Activated CD8-positive, alpha-beta T cell treated with anti-CD3 and anti-CD28 coated beads for 36 hours (primary cell): ENCODE measurements at regions not wholly inside any gene's neighbourhood (a gene's known extent, or its start where the extent isn't known, plus 50 kb on each side); places are given as distances from the start of the nearest gene placed in this dataset.

Source experiments
- ATAC-seq: fragments of 200-7000 bp; cut with Tn5 transposase; one replicate; pipeline ENCODE4 v1.10.0; 2021; ENCODE audit warnings: mild to moderate bottlenecking, moderate library complexity
- CTCF ChIA-PET: fragments of 350-600 bp; sonication (Branson Sonifier 250); formaldehyde crosslinking; loops from one replicate; lab custom pipeline; 2021; ENCODE audit warnings: antibody characterized with exemption; lab: Charles Lee
- POLR2A ChIA-PET: fragments of 350-600 bp; sonication (Branson Sonifier 250); formaldehyde crosslinking; loops from one replicate; lab custom pipeline; 2021; ENCODE audit warnings: antibody characterized with exemption; lab: Charles Lee
- DNase-seq: peaks from one replicate; pipeline ENCODE4 v3.0.0-alpha.2; 2020
- H3K27ac Mint-ChIP-seq: one replicate; pipeline ENCODE4 v1.8.0; 2021; ENCODE audit warnings: mild to moderate bottlenecking, mixed read lengths
- H3K27me3 Mint-ChIP-seq: one replicate; pipeline ENCODE4 v1.8.0; 2021; ENCODE audit warnings: mixed read lengths
- H3K36me3 Mint-ChIP-seq: one replicate; pipeline ENCODE4 v1.8.0; 2021; ENCODE audit warnings: low read depth, mixed read lengths
- H3K4me1 Mint-ChIP-seq: one replicate; pipeline ENCODE4 v1.8.0; 2021; ENCODE audit warnings: low read depth, mixed read lengths
- H3K4me3 Mint-ChIP-seq: one replicate; pipeline ENCODE4 v1.8.0; 2021; ENCODE audit warnings: mild to moderate bottlenecking, moderate library complexity, mixed read lengths
- H3K9me3 Mint-ChIP-seq: one replicate; pipeline ENCODE4 v1.8.0; 2021; ENCODE audit warnings: mixed read lengths
- CTCF ChIP-seq: fragments of 200-600 bp; IDR thresholded peaks from one replicate; pipeline ENCODE4 v1.8.0; 2022; ENCODE audit warnings: antibody characterized with exemption, mild to moderate bottlenecking
- intact Hi-C: fragments of 100-400 bp; cut with micrococcal nuclease; formaldehyde crosslinking; loops from one replicate; pipeline ENCODE4 v1.10.0; 2022

DNA sequence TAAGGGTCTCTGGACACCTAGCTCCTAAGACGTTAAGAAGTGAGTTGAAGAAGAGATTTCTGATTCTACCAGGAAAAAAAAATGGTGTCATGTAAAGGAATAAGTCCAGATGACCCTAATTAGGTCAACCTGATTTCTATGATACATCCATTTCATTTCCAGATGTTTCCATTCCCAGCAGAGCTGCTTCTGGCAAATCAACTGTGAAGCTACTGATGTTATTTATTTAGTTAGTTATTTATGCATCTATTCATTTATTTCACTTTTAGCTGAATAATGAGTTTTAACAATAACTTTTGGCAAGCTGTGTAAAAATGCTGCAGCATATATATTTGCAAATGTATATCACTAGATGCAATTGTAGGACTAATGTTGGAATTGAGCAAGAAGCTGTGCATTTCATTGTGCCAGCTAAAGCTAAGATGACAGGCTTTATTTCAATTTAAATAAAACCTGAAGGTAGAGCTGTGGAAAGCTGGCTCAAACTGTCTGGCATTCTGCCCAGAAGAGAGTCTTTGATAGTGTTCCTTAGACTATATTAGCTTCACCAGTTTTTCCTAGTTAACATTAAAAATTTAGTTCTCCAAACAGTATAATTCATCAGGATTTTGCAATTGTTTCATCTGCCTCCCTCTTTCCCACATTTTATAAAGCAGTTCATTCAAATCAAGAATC is 1164.4 kb upstream of the ADGRL4 start:
- ChIA-PET POLR2A (no interaction called here), CTCF (interaction anchor here (1.1 kb wide), 1 partner anchor 10 kb away, joined by 3 read pairs; no protein-coding TSS in a partner anchor)
- H3K27ac Mint-ChIP-seq: no peak overlapping the region
- intact Hi-C loops: no loop called here
- H3K36me3 Mint-ChIP-seq: no peaks in the 10 kb centered on the region
- H3K4me3 Mint-ChIP-seq: no peak overlapping the region
- H3K4me1 Mint-ChIP-seq: no peaks in the 10 kb centered on the region
- H3K27me3 Mint-ChIP-seq: no peaks in the 10 kb centered on the region
- TF ChIP-seq CTCF: no peak
- no peak for DNase-seq
- peaks cover 1% of the 10 kb centered on the region for H3K9me3 Mint-ChIP-seq
- no peak for ATAC-seq

DNA sequence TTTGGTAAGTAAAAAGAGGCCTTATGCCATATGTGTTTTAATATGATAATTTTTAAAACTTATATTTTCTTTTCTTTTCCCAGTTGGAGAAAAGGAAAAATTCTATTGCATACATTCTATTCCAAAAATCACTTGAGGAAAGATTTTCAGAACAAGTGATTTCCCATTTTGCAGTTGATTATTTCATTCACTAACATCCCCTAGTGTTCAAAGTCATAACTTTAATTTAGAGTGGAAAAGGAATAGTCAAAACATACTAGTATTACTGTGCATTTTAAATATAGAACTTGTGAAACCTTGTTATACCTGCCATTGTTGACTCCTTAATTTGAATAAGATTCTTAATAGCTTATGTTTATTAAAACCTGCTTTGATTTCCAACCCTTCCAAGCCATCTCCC is 1157.6 kb upstream of the ADGRL4 start:
- TF ChIP-seq CTCF: no peak
- Mint-ChIP-seq H3K27me3 (no peaks in the 10 kb centered on the region), H3K9me3 (peaks cover 2% of the 10 kb centered on the region), H3K4me1 (no peaks in the 10 kb centered on the region), H3K36me3 (no peaks in the 10 kb centered on the region), H3K27ac (no peak overlapping the region), H3K4me3 (no peak overlapping the region)
- CTCF ChIA-PET: no interaction called here
- intact Hi-C loops: no loop called here
- no peak for DNase-seq
- no peak for ATAC-seq
- POLR2A ChIA-PET: no interaction called here

DNA sequence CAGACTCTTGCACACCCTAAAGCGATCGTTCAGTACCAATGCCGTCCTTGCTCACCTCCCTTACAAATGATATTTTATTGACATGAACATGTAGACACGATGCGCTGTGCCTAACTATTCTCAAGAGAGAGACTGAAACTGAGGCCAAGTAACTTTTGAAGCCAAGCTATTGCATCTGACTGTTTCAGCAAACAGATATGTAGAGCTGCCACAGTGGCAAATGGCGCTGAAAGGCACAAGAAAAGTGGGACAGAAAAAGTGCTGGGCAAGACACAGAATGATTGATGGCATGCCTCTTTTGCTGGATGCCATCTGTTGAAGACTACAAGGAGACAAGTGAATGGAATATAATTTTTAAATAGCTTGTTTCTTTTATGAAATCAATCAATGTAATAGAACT is 1157.2 kb upstream of the ADGRL4 start:
- DNase-seq (no peak), ATAC-seq (no peak)
- ChIA-PET CTCF (no interaction called here), POLR2A (no interaction called here)
- Mint-ChIP-seq H3K4me1 (no peaks in the 10 kb centered on the region), H3K9me3 (peaks cover 2% of the 10 kb centered on the region), H3K27ac (no peak overlapping the region), H3K27me3 (no peaks in the 10 kb centered on the region), H3K4me3 (no peak overlapping the region), H3K36me3 (no peaks in the 10 kb centered on the region)
- TF ChIP-seq CTCF: no peak
- intact Hi-C loops: no loop called here

DNA sequence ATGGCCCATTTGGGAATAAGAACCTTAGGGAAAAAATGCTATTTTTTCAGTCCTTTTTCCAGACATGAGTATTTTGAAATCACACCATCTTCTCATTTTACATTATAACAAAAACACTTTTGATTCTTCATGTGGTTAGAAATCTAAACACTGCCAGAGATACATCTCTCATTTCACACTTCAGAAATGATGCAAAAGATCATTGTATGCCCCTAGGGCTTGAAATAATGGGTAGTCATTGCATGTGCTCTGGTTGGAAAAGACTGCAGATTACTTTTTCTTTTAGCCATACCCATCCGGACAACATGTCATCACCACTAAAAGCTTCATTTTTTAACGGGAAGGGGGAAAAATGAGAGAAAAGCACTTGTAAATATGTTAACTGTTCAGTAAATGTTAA is 1152.2 kb upstream of the ADGRL4 start:
- Mint-ChIP-seq H3K4me1 (no peaks in the 10 kb centered on the region), H3K36me3 (no peaks in the 10 kb centered on the region), H3K4me3 (no peak overlapping the region), H3K27me3 (no peaks in the 10 kb centered on the region), H3K27ac (no peak overlapping the region), H3K9me3 (peaks cover 5% of the 10 kb centered on the region)
- POLR2A ChIA-PET: no interaction called here
- no peak for DNase-seq
- intact Hi-C loops: no loop called here
- TF ChIP-seq CTCF: no peak
- ATAC-seq: no peak
- CTCF ChIA-PET: no interaction called here

DNA sequence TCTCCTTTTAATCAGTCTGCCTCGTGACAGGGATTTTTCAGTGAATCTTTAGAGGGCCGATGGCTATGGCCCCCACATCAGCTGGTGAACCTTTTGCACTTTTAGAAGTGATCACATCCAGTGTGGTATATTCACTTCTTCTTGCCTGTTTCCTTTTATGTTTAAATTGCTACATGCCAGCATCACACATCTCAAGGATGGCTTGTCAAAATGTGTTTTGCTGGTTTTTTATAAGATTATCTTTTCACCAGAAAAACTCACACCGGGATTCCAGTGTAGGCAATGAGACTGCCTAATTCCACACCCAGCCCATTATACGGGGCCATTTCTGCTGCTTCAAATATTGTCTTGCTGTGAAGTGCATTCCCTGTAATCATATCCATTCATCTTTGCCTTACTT is 1151.7 kb upstream of the ADGRL4 start:
- Mint-ChIP-seq H3K4me1 (no peaks in the 10 kb centered on the region), H3K4me3 (no peak overlapping the region), H3K36me3 (no peaks in the 10 kb centered on the region), H3K27me3 (no peaks in the 10 kb centered on the region), H3K9me3 (peaks cover 6% of the 10 kb centered on the region), H3K27ac (no peak overlapping the region)
- intact Hi-C loops: no loop called here
- no peak for TF ChIP-seq CTCF
- CTCF ChIA-PET: no interaction called here
- POLR2A ChIA-PET: no interaction called here
- ATAC-seq: no peak
- DNase-seq: no peak
